HG03571 (cell line): ENCODE measurements at regions not wholly inside any gene's neighbourhood (a gene's known extent, or its start where the extent isn't known, plus 50 kb on each side); places are given as distances from the start of the nearest gene placed in this dataset.

ENCODE experiments used
- ATAC-seq: cut with Tn5 transposase; IDR thresholded peaks from one replicate; pipeline ENCODE4 v1.9.1; 2021; ENCODE audit not compliant: unreplicated experiment

GRCh38 chr3:178001670-178002101, 534.5 kb upstream of the KCNMB2 start:
- ATAC-seq = peak; percentile 96

GRCh38 chr3:178002113-178002512, 534.1 kb upstream of the KCNMB2 start:
- ATAC-seq = no peak

- ATAC-seq = no peak
Observed at GRCh38 chr3:178003756-178004155, 532.5 kb upstream of the KCNMB2 start.

- no peak for ATAC-seq
Observed at GRCh38 chr3:178005961-178006360, 530.3 kb upstream of the KCNMB2 start.

- no peak for ATAC-seq
Observed at GRCh38 chr3:178010306-178010705, 525.9 kb upstream of the KCNMB2 start.

- ATAC-seq = no peak
Observed at GRCh38 chr3:178019645-178020044, 516.6 kb upstream of the KCNMB2 start.

- ATAC-seq = no peak
Observed at GRCh38 chr3:178022599-178022998, 513.6 kb upstream of the KCNMB2 start.

- ATAC-seq = no peak
Observed at GRCh38 chr3:178028933-178029332, 507.3 kb upstream of the KCNMB2 start.

GRCh38 chr3:178036451-178037144, 499.6 kb upstream of the KCNMB2 start:
- ATAC-seq = no peak

- no peak for ATAC-seq
Observed at GRCh38 chr3:178041931-178042330, 494.3 kb upstream of the KCNMB2 start.

GRCh38 chr3:178042376-178042775, 493.9 kb upstream of the KCNMB2 start:
- ATAC-seq = no peak

- no peak for ATAC-seq
Observed at GRCh38 chr3:178043084-178043483, 493.2 kb upstream of the KCNMB2 start.

- ATAC-seq = no peak
Observed at GRCh38 chr3:178044320-178044719, 491.9 kb upstream of the KCNMB2 start.

- no peak for ATAC-seq
Observed at GRCh38 chr3:178047496-178047895, 488.7 kb upstream of the KCNMB2 start.

GRCh38 chr3:178048768-178049167, 487.5 kb upstream of the KCNMB2 start:
- ATAC-seq = no peak

GRCh38 chr3:178054471-178054870, 481.8 kb upstream of the KCNMB2 start:
- ATAC-seq = no peak

GRCh38 chr3:178055939-178056338, 480.3 kb upstream of the KCNMB2 start:
- no peak for ATAC-seq

GRCh38 chr3:178056868-178057267, 479.4 kb upstream of the KCNMB2 start:
- no peak for ATAC-seq

- ATAC-seq = no peak
Observed at GRCh38 chr3:178058629-178059028, 477.6 kb upstream of the KCNMB2 start.

- ATAC-seq = no peak
Observed at GRCh38 chr3:178059119-178059518, 477.1 kb upstream of the KCNMB2 start.

GRCh38 chr3:178059836-178060235, 476.4 kb upstream of the KCNMB2 start:
- no peak for ATAC-seq

GRCh38 chr3:178060407-178060806, 475.8 kb upstream of the KCNMB2 start:
- ATAC-seq = no peak

- ATAC-seq = no peak
Observed at GRCh38 chr3:178062126-178062525, 474.1 kb upstream of the KCNMB2 start.
